Middle frontal gyrus (tissue), 1 donor: ENCODE measurements at regions not wholly inside any gene's neighbourhood (a gene's known extent, or its start where the extent isn't known, plus 50 kb on each side); places are given as distances from the start of the nearest gene placed in this dataset.

ENCODE experiments used
- DNase-seq: peaks from one replicate; pipeline ENCODE4 v3.0.0-alpha.2; 2015; ENCODE audit warnings: low spot score; ENCODE audit errors: extremely low spot score

DNA sequence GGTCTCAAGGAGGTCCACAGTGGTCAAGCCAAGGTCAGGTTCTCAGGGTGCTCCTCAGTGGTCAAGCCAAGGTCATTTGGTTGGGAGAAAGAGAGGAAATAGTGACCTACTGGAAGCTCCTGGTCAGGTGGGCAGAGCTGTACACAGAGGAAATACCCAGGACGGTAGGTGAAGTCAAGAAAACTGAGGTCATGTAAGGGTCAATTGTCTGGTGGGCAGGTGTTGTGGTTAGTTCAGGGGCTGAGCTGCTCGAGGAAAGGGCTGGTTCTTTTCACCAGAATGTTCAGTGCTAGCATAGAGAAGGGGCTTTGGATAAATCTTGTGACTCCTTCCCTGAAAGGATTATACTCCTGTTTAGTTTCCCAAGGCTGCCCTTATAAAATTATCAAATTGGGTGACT lies 540.5 kb downstream of the VRK1 start:
- DNase-seq, result no peak

DNA sequence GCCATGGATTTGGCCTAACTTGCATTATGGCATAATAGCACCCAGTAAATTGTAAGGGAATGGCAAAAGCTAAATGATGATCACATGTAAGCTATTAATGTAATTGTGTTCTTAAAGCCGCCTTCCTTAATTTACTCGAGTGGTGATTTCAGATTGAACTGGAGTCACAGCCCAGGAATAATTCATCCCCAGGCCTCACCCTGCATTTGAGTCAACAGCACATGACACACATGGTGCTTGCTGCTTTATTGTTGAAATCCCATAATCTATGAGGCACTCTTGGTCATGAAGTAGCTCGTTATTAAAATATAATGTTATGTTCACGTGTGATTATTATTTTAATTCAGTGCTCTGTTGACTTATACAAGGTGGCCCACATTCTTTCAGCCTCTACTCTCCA lies 547.5 kb downstream of the VRK1 start:
- no peak for DNase-seq

DNA sequence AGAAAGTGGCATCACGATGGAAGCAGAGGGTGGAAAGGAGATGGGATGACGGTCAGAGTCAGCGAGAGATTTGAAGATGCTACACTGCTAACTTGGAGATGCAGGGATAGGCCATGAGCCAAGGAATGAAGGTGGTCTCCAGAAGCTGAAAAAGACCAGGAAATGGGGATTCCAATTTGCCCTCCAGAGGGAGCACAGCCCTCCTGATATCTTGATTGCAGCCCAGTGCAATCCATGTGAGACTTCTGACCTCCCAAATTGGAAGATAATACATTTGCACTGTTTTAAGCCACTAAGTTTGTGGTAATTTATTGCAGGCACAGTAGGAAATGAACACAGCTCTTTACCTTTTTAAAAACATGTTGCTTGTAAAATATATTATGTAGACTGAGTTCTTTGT lies 549.5 kb downstream of the VRK1 start:
- DNase-seq, result no peak

DNA sequence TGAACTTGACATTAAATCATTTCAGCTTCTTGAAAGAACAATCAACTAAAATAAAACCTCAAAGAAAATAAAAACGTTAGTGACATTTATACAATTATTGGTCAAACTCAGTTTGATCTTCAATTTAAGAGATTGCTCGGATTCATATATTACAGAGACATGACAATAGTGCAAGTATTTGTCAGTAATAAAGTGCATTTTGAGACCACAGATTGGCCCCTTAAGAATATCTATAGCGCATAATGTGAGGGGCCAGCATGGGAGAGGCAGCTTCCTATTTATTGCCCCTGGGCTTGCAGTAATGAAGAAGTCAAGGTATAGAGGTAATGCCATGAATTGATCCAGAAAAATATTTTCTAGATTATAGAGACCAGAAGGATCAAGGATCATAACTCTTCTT lies 552.3 kb downstream of the VRK1 start:
- DNase-seq, result no peak

DNA sequence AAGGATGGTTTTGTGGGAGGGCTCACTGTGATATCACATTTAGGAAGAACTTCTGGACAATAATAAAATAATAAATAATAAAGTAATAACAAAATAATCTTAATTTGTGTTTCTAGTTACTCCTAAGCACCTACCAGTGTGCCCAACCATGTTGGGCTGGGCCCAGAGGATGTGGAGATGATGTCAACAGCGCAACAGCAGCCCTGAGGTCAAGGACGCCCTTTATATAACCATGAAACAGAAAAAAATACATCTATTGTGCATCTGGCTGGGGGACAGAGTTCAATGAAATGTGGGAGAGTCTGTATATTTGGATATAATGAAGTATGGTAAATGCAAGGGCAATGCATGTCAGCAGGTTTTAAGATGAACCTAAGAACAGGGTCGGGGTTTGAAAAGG lies 552.8 kb downstream of the VRK1 start:
- DNase-seq, result no peak

DNA sequence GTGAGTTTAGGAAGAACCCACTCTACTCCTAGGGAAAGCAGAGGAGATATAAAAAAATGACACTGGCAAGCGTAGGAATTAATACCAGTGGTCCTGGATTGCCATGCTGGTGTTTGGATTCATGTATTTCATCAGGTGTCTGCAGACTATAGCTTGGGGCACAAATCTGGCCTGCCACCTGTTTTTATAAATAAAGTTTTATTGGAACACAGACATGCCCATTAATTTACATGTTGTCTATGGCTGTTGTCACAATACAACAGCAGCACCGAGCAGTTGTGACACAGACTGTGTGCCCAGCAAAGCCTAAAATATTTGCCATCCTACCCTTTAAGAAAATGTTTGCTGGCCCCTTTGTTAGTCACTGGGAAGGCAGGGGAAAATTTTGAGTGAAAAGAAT lies 553.2 kb downstream of the VRK1 start:
- no peak for DNase-seq

DNA sequence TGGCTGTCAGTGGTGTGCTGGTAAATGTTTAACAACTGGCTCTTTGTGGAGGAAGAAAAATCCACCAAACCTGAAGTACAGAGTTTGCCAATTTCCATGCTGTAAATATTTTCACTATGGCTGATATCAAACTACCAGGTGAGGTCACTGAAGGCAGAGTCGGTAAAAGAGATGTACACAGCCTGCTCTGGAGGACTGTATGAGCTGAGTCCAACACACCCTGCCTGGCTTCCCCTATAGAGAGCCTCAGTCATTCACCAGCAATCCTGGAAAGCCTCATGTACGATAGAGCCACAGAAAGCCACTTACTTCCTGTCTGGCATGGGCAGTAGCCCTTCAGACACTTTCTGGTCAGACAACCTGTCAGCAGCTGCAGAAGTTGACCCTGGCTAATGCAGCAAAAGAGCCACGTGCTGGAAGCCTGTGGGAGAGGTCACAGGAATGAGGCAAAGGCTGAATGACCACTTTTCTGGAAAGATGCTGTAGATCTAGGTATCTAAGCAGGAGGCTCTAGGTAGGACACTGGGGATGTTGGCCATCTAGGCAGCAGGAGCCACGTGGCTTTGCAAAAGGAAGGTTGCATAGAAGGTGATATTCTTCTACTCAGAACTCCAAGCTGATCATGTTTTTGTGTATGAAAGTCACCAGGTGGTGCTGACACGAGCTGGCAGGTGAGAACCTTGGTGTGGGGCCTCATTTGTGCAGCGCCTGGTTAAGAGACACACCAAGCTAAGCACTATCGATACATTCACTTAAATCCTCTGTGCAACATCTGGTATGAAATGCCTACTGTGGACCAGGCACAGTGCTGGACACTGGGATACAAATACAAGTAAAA lies 553.9 kb downstream of the VRK1 start:
- DNase-seq, result no peak

DNA sequence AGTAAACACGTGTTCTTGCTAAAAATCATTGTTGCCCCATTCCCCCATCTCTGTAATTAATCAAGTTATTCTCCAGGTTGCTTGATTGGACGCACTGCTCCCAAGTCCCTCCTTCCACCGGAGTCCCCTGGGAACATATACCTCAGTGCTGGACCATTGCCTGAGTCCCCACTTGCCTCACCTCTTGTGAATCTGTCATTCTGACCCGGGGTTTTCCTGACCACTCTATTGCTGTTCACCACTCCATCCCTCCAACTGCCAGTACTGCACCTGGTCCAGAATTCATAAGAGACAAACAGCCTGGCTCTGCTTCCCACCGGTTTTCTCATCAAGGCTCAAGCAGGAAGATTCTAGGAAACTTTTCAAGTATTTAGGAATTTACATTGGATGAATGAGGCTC lies 555.9 kb downstream of the VRK1 start:
- DNase-seq, result no peak

DNA sequence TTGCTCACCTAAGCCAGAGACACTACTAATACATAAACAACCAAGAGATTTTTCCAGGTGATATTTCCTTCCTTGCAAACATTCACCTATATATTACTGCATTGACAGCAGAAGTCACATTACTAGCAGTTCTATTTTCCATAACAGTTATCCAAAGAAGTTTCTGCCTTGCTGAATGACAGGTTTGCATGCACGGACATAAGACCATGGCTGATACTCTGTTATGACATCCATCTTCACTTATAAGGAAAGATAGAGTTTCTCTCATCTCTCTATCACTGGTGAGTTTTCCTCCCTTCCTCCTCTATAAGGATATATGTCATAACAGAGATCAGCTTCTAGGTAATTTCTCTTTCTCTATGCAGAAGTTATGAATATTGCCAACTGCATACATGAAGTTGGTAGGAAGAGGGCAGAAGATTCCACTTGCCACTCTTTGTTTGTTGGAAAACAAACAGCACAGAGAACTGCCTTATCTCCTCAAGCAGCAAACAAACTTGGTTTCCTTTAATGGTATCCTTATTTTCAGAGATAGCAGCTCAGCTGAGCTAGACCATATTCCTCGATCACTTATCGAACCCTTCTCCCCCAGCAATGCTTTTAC lies 557.0 kb downstream of the VRK1 start:
- no peak for DNase-seq

DNA sequence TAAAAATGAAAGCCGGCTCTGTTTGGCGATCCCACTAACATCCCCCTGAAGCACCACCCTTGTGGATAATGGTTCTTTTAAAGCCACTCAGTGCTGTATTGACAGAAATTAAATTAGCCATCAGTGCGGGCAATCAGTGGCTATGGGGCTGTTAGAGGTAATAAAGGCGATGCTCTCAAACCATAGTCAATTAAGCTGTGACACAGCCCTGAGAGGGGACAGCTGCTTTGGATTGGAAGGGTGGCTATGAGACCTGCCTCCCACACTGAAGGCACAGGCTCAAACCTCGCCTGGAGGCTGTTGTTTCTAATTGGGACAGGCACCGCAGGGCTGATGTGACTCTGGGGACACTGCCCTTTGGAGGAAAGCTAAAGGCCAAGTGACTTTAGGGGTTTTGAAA lies 562.2 kb downstream of the VRK1 start:
- no peak for DNase-seq

DNA sequence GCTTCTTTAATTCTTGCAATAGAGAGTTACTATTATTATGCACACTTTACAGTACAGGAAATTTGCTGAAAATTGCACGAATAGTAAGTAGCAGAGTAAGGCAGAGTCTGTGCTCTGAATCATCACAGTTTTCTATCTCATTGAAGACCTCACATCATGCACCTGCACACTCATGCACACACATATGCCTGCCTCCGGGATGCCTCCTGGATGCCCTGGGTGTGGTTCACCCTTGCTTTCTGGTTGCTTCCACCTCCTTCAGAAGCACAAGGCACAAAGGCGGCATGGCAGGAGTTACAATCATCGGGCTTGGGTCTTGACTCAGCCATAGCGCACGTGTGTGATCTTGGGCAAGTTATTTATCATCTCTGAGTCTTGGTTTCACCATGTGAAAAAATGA lies 564.0 kb downstream of the VRK1 start:
- DNase-seq, result no peak

DNA sequence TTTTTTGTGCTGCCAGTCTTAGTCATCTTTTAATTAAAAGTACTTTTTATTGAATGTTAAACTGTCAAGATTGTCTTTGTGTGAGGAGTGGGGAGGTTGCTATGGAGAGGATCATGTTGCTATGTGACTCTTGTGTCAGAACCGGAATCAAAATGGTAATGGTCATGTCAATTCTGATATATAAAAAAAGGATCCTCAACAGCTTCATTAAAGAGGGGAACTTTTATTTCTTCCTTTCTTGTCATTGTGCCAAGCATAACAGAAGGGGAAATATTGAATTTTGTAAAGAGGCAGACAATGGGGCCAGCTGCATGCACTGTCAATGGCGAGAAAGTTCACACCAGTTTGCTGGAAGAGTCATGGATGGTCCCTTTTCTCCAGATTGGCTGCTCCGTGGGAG lies 564.8 kb downstream of the VRK1 start:
- DNase-seq, result no peak

DNA sequence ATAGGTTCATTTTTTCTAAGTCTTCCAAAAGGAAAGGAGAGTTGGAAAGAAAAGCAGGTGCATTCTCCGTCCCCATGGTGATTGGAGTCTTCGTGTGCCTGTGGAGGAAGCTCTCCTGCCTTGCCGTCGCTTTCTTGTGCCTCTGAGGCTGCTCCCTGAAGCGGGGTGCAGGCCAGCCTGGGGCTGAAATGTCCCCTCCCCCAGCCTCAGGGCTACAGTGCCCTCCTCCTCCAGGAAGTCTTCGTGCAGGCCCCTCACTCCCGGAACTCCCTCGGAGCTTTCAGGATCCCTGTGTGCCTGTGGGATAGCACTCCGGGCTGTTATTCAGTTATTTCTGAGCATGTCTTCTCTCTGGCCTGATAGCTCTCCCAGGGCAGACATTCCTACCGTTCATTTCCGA lies 569.2 kb downstream of the VRK1 start:
- DNase-seq, result no peak

DNA sequence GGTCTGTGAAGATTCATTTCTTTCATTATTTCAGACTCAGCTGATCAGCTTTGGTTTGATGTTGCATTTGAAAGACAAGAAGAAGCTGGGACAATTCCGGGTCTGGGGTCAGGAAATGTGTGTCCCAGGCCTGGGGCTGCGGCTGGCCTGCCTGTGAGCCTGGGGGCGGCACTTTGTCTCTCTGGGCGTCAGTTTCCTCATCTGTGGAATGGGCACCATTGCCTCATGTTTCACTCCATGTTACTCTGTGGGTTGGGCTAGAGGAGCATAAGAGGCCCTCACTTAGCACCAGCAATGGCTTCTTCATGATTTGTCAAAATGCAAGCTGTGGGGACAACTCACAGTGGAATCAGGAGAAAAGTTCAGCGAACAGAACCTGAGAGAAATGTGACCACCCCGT lies 570.1 kb downstream of the VRK1 start:
- DNase-seq, result no peak

DNA sequence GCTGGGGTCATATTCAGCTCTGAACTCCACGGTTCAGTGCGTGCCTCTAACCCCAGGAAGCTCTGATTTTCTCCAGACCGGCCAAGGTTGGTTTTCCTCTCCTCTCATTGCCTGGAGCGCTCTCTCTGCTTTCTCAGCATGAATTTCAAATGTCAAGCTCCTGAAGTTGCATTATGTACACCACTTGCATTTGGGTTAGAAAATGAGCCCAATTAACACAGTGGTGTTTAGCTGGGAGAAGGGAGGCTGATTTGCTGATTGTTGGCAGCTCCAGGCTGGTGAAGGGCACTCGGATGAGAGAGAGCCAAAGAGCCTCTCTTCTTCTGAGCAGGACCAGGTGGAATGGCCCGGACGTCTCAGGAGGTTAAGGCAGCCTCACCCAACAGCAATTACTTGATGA lies 570.9 kb downstream of the VRK1 start:
- DNase-seq, result no peak

DNA sequence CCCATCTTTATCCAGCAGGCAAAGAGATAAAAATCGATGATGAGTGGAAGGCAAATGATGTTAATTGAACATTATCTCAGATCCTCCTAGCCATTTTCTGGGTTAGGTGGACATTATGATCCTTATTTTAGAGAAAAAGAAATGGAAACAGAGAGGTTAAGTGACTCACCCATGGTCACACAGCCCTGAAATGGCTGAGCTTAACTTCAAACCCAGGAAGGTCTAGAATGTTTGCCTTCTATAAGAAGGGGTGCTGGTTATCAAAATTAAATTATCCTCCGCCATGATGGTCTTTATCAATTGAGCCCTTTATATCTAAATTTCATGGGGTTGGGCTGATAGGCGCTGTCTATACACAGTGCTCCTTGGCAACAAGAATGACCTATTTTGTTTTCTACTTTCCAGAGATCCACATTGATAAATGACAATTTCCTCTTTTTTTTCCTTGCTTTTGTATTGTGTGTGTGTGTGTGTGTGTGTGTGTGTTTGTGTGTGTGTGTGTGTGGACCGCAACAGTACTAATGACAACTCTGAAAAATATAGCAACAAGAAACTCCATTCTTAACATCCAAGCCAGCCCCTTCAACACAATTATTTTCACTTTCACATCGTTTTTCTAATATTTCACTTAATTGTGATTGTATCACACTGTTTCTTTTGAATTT lies 571.9 kb downstream of the VRK1 start:
- DNase-seq, result no peak

DNA sequence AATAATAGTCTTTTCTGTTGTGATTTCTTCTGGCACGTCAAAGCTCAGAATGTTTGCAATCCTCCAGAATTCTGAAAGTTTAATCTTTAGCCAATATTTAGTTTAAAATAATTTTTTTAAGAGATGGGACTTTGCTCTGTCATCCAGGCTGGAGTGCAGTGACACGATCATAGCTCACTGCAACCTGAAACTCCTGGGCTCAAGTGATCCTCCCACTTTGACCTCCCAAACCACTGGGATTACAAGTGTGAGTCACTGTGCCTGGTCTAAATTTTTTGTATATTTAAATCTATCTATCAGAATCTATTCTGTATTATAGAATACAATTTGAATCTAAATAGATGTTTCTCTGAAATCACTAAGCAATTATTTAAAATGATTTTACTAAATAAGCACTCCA lies 572.7 kb downstream of the VRK1 start:
- DNase-seq, result no peak

DNA sequence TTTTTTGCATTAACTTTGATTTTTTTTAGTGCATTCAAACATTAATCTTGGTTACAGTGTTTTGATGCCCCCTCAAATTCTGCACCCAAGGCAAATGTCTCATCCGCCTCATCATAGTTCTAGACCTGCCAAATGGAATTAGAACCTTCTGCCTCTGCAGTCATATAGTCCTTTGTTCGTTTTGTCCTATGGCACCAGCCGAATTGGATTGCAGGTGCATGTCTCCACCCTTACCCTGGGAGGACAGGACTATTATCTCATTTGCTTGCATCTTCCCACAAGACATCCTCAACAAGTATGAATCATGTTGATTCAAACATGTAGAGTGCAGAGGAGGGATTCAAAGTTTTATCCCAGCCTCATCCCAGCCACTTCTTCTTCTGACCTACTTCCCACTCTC lies 579.1 kb downstream of the VRK1 start:
- DNase-seq, result no peak

DNA sequence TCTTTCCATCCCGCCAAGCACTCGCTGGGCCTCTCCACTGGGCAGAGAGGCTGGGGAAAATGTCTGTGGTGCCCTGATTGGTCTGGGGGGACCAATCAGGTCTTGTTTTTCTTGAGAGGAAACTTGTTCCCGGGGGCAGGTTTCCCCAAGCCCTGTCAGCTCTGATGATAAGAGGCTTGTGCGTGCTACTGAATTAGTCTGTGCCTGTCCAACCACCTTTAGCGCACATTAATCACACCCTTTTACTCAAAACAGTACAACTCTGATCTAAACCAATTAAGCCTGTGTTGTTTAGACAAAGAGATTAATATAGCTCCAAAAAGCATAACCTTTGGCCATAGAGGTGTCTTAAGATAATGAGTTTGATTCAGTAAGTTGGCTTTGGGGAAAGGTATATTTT lies 580.4 kb downstream of the VRK1 start:
- no peak for DNase-seq

DNA sequence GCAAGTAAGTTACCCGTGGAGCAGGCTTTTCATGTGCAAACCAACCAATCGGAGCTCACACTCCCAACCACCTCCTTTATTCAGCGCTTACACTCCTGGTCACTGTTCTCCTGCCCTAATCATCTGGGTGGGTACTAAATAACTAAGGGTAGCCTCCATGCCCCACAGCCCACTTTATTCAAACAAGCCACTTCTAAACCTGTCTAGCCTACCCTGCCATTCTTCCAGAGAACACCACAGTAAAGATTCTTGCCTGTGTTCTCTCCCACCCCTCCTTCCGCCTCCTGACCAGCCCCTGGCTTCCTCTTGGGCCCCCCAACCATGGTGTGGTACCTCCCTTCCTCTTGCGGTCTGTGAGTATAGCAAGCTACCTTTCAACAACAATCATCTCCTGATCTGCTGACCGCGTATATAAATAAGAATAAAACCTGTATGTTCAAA lies 581.9 kb downstream of the VRK1 start:
- DNase-seq, result no peak

DNA sequence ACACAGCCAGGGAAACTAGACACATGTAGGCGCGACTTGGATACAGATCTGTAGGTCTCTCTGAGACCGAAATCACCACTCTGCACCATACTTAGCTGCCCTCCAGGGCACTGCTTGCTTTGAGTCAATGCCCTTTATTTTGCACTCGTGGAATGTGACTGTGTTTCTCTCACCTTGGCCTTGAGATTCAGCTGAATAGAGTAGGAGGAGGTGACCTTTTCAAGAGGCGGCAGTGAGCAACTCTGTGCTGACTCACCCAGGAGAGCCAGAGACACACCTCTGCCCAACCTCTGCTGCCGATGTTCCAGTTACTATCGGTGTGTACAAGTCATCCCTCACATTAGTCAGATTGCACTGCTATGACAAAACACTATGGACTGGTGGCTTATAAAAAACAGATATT lies 583.4 kb downstream of the VRK1 start:
- no peak for DNase-seq

DNA sequence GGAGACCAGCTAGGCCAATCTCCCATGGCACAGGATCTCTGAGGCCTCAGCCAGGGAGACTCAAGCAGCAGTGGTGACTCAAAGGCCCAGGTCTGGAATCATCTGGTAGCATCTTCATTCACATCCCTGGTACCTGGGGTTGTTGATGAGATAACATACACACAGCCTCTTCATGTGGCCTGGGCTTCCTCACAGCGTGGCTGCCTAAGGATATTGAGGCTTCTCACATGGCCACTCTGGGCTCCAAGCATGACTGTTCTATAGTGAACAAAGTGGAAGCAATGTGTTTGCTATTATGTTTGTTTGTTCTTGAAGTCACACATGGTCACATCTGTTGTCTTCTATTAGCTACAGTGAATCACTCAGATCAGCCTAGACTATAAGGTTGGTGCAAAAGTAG lies 584.1 kb downstream of the VRK1 start:
- DNase-seq, result no peak
